ENCODE measurements at regions not wholly inside any gene's neighbourhood (a gene's known extent, or its start where the extent isn't known, plus 50 kb on each side); places are given as distances from the start of the nearest gene placed in this dataset.

- no peaks in the 10 kb centered on the region for H3K36me3 ChIP-seq (replicated peaks; ENCODE audit: control insufficient read depth, insufficient read depth, low read length)
- peaks cover 2% of the 10 kb centered on the region; the same call in 1 of the 2 replicates for H3K27me3 ChIP-seq (ENCODE audit: control insufficient read depth, insufficient read depth, low read length)
- no peak overlapping the region for H3K4me3 ChIP-seq (ENCODE audit: insufficient read depth, low read depth, low read length)
- DNase-seq, result no peak
Observed at GRCh38 chr9:108083160-108083750, 593.7 kb upstream of the KLF4 start.

- no peak for DNase-seq
- no peaks in the 10 kb centered on the region for H3K36me3 ChIP-seq (replicated peaks; ENCODE audit: control insufficient read depth, insufficient read depth, low read length)
- no peak overlapping the region for H3K4me3 ChIP-seq (ENCODE audit: insufficient read depth, low read depth, low read length)
- peaks cover 2% of the 10 kb centered on the region; the same call in 1 of the 2 replicates for H3K27me3 ChIP-seq (ENCODE audit: control insufficient read depth, insufficient read depth, low read length)
Observed at GRCh38 chr9:108081112-108081511, 591.5 kb upstream of the KLF4 start.

- no peaks in the 10 kb centered on the region for H3K36me3 ChIP-seq (replicated peaks; ENCODE audit: control insufficient read depth, insufficient read depth, low read length)
- H3K4me3 ChIP-seq (ENCODE audit: insufficient read depth, low read depth, low read length), result no peak overlapping the region
- no peak for DNase-seq
- no peaks in the 10 kb centered on the region for H3K27me3 ChIP-seq (ENCODE audit: control insufficient read depth, insufficient read depth, low read length)
Observed at GRCh38 chr9:108080285-108080684, 590.7 kb upstream of the KLF4 start.

GRCh38 chr9:108078811-108079210, 589.2 kb upstream of the KLF4 start:
- no peak for DNase-seq
- Histone ChIP-seq H3K36me3 (replicated peaks; ENCODE audit: control insufficient read depth, insufficient read depth, low read length) (no peaks in the 10 kb centered on the region), H3K4me3 (ENCODE audit: insufficient read depth, low read depth, low read length) (no peak overlapping the region), H3K27me3 (ENCODE audit: control insufficient read depth, insufficient read depth, low read length) (no peaks in the 10 kb centered on the region)

GRCh38 chr9:108078375-108078774, 588.8 kb upstream of the KLF4 start:
- no peak for DNase-seq
- Histone ChIP-seq H3K36me3 (replicated peaks; ENCODE audit: control insufficient read depth, insufficient read depth, low read length) (no peaks in the 10 kb centered on the region), H3K4me3 (ENCODE audit: insufficient read depth, low read depth, low read length) (no peak overlapping the region), H3K27me3 (ENCODE audit: control insufficient read depth, insufficient read depth, low read length) (no peaks in the 10 kb centered on the region)

GRCh38 chr9:108077556-108077955, 588.0 kb upstream of the KLF4 start:
- H3K27me3 ChIP-seq (ENCODE audit: control insufficient read depth, insufficient read depth, low read length), result no peaks in the 10 kb centered on the region
- H3K4me3 ChIP-seq (ENCODE audit: insufficient read depth, low read depth, low read length), result no peak overlapping the region
- no peak for DNase-seq
- H3K36me3 ChIP-seq (replicated peaks; ENCODE audit: control insufficient read depth, insufficient read depth, low read length), result no peaks in the 10 kb centered on the region

- Histone ChIP-seq H3K4me3 (ENCODE audit: insufficient read depth, low read depth, low read length) (no peak overlapping the region), H3K36me3 (replicated peaks; ENCODE audit: control insufficient read depth, insufficient read depth, low read length) (no peaks in the 10 kb centered on the region), H3K27me3 (ENCODE audit: control insufficient read depth, insufficient read depth, low read length) (no peaks in the 10 kb centered on the region)
- no peak for DNase-seq
Observed at GRCh38 chr9:108074900-108075299, 585.3 kb upstream of the KLF4 start.

GRCh38 chr9:108073823-108074222, 584.3 kb upstream of the KLF4 start:
- Histone ChIP-seq H3K36me3 (replicated peaks; ENCODE audit: control insufficient read depth, insufficient read depth, low read length) (no peaks in the 10 kb centered on the region), H3K4me3 (ENCODE audit: insufficient read depth, low read depth, low read length) (no peak overlapping the region), H3K27me3 (ENCODE audit: control insufficient read depth, insufficient read depth, low read length) (no peaks in the 10 kb centered on the region)
- no peak for DNase-seq

- no peak for DNase-seq
Observed at GRCh38 chr9:108072740-108073139, 583.2 kb upstream of the KLF4 start.

GRCh38 chr9:108070861-108071260, 581.3 kb upstream of the KLF4 start:
- Histone ChIP-seq H3K4me3 (ENCODE audit: insufficient read depth, low read depth, low read length) (no peak overlapping the region), H3K27me3 (ENCODE audit: control insufficient read depth, insufficient read depth, low read length) (no peaks in the 10 kb centered on the region), H3K36me3 (replicated peaks; ENCODE audit: control insufficient read depth, insufficient read depth, low read length) (no peaks in the 10 kb centered on the region)
- DNase-seq, result no peak

More at GRCh38 chr9:108072740-108073139, 583.2 kb upstream of the KLF4 start:
- no peaks in the 10 kb centered on the region for H3K27me3 ChIP-seq (ENCODE audit: control insufficient read depth, insufficient read depth, low read length)
- no peaks in the 10 kb centered on the region for H3K36me3 ChIP-seq (replicated peaks; ENCODE audit: control insufficient read depth, insufficient read depth, low read length)
- no peak overlapping the region for H3K4me3 ChIP-seq (ENCODE audit: insufficient read depth, low read depth, low read length)

GRCh38 chr9:108069991-108070390, 580.4 kb upstream of the KLF4 start:
- Histone ChIP-seq H3K4me3 (ENCODE audit: insufficient read depth, low read depth, low read length) (no peak overlapping the region), H3K36me3 (replicated peaks; ENCODE audit: control insufficient read depth, insufficient read depth, low read length) (no peaks in the 10 kb centered on the region), H3K27me3 (ENCODE audit: control insufficient read depth, insufficient read depth, low read length) (no peaks in the 10 kb centered on the region)
- no peak for DNase-seq

- DNase-seq, result no peak
- Histone ChIP-seq H3K4me3 (ENCODE audit: insufficient read depth, low read depth, low read length) (no peak overlapping the region), H3K36me3 (replicated peaks; ENCODE audit: control insufficient read depth, insufficient read depth, low read length) (no peaks in the 10 kb centered on the region), H3K27me3 (ENCODE audit: control insufficient read depth, insufficient read depth, low read length) (no peaks in the 10 kb centered on the region)
Observed at GRCh38 chr9:108062680-108063079, 573.1 kb upstream of the KLF4 start.

- no peaks in the 10 kb centered on the region for H3K36me3 ChIP-seq (replicated peaks; ENCODE audit: control insufficient read depth, insufficient read depth, low read length)
- DNase-seq, result no peak
- no peaks in the 10 kb centered on the region; the same call in 1 of the 2 replicates for H3K27me3 ChIP-seq (ENCODE audit: control insufficient read depth, insufficient read depth, low read length)
- H3K4me3 ChIP-seq (ENCODE audit: insufficient read depth, low read depth, low read length), result no peak overlapping the region
Observed at GRCh38 chr9:108060175-108060574, 570.6 kb upstream of the KLF4 start.

GRCh38 chr9:108058135-108058814, 568.7 kb upstream of the KLF4 start:
- H3K27me3 ChIP-seq (ENCODE audit: control insufficient read depth, insufficient read depth, low read length), result no peaks in the 10 kb centered on the region; the same call in 1 of the 2 replicates
- no peak for DNase-seq
- H3K4me3 ChIP-seq (ENCODE audit: insufficient read depth, low read depth, low read length), result no peak overlapping the region
- no peaks in the 10 kb centered on the region for H3K36me3 ChIP-seq (replicated peaks; ENCODE audit: control insufficient read depth, insufficient read depth, low read length)

GRCh38 chr9:108057421-108058134, 568.0 kb upstream of the KLF4 start:
- no peak for DNase-seq
- no peaks in the 10 kb centered on the region for H3K36me3 ChIP-seq (replicated peaks; ENCODE audit: control insufficient read depth, insufficient read depth, low read length)
- no peak overlapping the region for H3K4me3 ChIP-seq (ENCODE audit: insufficient read depth, low read depth, low read length)
- H3K27me3 ChIP-seq (ENCODE audit: control insufficient read depth, insufficient read depth, low read length), result no peaks in the 10 kb centered on the region; the same call in 1 of the 2 replicates
